ENCODE measurements at regions not wholly inside any gene's neighbourhood (a gene's known extent, or its start where the extent isn't known, plus 50 kb on each side); places are given as distances from the start of the nearest gene placed in this dataset.

GRCh38 chr9:80518441-80518840 lies 946.7 kb downstream of the TLE4 start:
- TF ChIP-seq POLR2A (conservative IDR thresholded peaks at IDR 0.05) (no peak), GABPA (tag; conservative IDR thresholded peaks at IDR 0.05; ENCODE audit: low read depth) (no peak), FOSL1 (tag; conservative IDR thresholded peaks at IDR 0.05) (no peak), ZNF395 (CRISPR knock-in tag; IDR thresholded peaks at IDR 0.05) (no peak), POLR3A (IDR thresholded peaks at IDR 0.05; ENCODE audit: borderline replicate concordance, extremely low read depth, insufficient read depth, insufficient read length) (no peak), MXI1 (IDR thresholded peaks at IDR 0.05; ENCODE audit: low read depth, low read length) (no peak), CTCF (IDR thresholded peaks at IDR 0.05 in 2 of 3, conservative IDR thresholded peaks at IDR 0.05 in 1 of 3; ENCODE audit: insufficient read depth in 2 of 3, low read depth in 1 of 3, low read length in 3 of 3) (no peak)
